ENCODE measurements at regions not wholly inside any gene's neighbourhood (a gene's known extent, or its start where the extent isn't known, plus 50 kb on each side); places are given as distances from the start of the nearest gene placed in this dataset.

DNA sequence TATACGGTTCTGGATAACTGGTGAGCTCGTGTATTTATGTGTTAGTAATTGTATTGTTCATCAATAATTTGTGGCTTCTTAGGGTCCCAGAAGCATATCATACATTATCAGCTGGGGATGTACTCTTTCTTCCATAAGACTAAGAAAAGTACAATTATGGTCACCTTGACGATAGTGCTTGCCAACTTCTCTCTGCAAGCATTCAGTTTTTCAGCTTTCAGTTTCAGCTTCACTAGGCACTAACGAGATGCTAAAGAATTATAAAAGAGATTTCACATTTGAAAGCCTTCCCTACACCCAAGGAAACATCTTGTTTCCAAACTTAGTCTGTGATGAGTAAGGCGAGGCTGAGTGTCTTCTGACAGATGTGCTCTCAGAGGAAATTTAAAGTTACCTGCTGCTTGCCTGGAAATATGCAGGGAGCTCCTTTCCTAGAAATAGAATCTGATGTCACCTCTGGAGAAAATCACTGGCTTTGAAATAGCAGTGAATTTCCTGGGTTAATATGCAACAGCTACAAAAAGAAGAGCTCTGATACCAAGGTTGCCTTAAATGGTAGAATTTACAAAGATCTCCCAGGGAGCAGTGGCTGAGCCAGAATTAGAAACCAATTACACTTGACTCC, 1419.9 kb upstream of the TMEM132C start:
- no peaks in the 10 kb centered on the region for H3K27me3 ChIP-seq (ENCODE audit: control insufficient read depth, insufficient read depth, low read length)
- TF ChIP-seq, protein P1, sequence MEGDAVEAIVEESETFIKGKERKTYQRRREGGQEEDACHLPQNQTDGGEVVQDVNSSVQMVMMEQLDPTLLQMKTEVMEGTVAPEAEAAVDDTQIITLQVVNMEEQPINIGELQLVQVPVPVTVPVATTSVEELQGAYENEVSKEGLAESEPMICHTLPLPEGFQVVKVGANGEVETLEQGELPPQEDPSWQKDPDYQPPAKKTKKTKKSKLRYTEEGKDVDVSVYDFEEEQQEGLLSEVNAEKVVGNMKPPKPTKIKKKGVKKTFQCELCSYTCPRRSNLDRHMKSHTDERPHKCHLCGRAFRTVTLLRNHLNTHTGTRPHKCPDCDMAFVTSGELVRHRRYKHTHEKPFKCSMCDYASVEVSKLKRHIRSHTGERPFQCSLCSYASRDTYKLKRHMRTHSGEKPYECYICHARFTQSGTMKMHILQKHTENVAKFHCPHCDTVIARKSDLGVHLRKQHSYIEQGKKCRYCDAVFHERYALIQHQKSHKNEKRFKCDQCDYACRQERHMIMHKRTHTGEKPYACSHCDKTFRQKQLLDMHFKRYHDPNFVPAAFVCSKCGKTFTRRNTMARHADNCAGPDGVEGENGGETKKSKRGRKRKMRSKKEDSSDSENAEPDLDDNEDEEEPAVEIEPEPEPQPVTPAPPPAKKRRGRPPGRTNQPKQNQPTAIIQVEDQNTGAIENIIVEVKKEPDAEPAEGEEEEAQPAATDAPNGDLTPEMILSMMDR (IDR thresholded peaks at IDR 0.05; ENCODE audit: low read depth, low read length): no peak
- ChIA-PET POLR2A (no interaction called here), CTCF (no interaction called here)
- H3K27ac ChIP-seq (ENCODE audit: low read depth, low read length): no peak overlapping the region
- H3K9me3 ChIP-seq (ENCODE audit: control insufficient read depth, insufficient read depth, low read length): peaks cover 5% of the 10 kb centered on the region
- no peak overlapping the region for H3K4me3 ChIP-seq (ENCODE audit: low read depth, low read length)
- no peak for DNase-seq (ENCODE audit: low read depth, low spot score)

GRCh38 chr12:126855768-126856167, 1411.2 kb upstream of the TMEM132C start:
- ChIA-PET POLR2A (no interaction called here), CTCF (no interaction called here)
- Histone ChIP-seq H3K27ac (ENCODE audit: low read depth, low read length) (no peak overlapping the region), H3K4me3 (ENCODE audit: low read depth, low read length) (no peak overlapping the region), H3K9me3 (ENCODE audit: control insufficient read depth, insufficient read depth, low read length) (peaks cover 23% of the 10 kb centered on the region), H3K27me3 (ENCODE audit: control insufficient read depth, insufficient read depth, low read length) (no peaks in the 10 kb centered on the region)
- DNase-seq (ENCODE audit: low read depth, low spot score): no peak
- TF ChIP-seq, protein P1 (IDR thresholded peaks at IDR 0.05; ENCODE audit: low read depth, low read length): no peak

- ChIA-PET CTCF (no interaction called here), POLR2A (no interaction called here)
- H3K9me3 ChIP-seq (ENCODE audit: control insufficient read depth, insufficient read depth, low read length): peaks cover 23% of the 10 kb centered on the region
- H3K4me3 ChIP-seq (ENCODE audit: low read depth, low read length): no peak overlapping the region
- H3K27me3 ChIP-seq (ENCODE audit: control insufficient read depth, insufficient read depth, low read length): no peaks in the 10 kb centered on the region
- TF ChIP-seq, protein P1 (IDR thresholded peaks at IDR 0.05; ENCODE audit: low read depth, low read length): no peak
- no peak for DNase-seq (ENCODE audit: low read depth, low spot score)
- H3K27ac ChIP-seq (ENCODE audit: low read depth, low read length): no peak overlapping the region
Observed at GRCh38 chr12:126856958-126857357, 1410.0 kb upstream of the TMEM132C start.

GRCh38 chr12:126858560-126858959, 1408.4 kb upstream of the TMEM132C start:
- Histone ChIP-seq H3K27me3 (ENCODE audit: control insufficient read depth, insufficient read depth, low read length) (no peaks in the 10 kb centered on the region), H3K27ac (ENCODE audit: low read depth, low read length) (no peak overlapping the region), H3K9me3 (ENCODE audit: control insufficient read depth, insufficient read depth, low read length) (peaks cover 20% of the 10 kb centered on the region), H3K4me3 (ENCODE audit: low read depth, low read length) (no peak overlapping the region)
- ChIA-PET CTCF (no interaction called here), POLR2A (no interaction called here)
- TF ChIP-seq, protein P1 (IDR thresholded peaks at IDR 0.05; ENCODE audit: low read depth, low read length): no peak
- DNase-seq (ENCODE audit: low read depth, low spot score): no peak

GRCh38 chr12:126860210-126860609, 1406.8 kb upstream of the TMEM132C start:
- Histone ChIP-seq H3K27ac (ENCODE audit: low read depth, low read length) (no peak overlapping the region), H3K27me3 (ENCODE audit: control insufficient read depth, insufficient read depth, low read length) (no peaks in the 10 kb centered on the region), H3K9me3 (ENCODE audit: control insufficient read depth, insufficient read depth, low read length) (peaks cover 20% of the 10 kb centered on the region), H3K4me3 (ENCODE audit: low read depth, low read length) (no peak overlapping the region)
- DNase-seq (ENCODE audit: low read depth, low spot score): no peak
- ChIA-PET CTCF (no interaction called here), POLR2A (no interaction called here)
- TF ChIP-seq, protein P1 (IDR thresholded peaks at IDR 0.05; ENCODE audit: low read depth, low read length): no peak
